Bronchial epithelial cell (primary cell): ENCODE measurements at regions not wholly inside any gene's neighbourhood (a gene's known extent, or its start where the extent isn't known, plus 50 kb on each side); places are given as distances from the start of the nearest gene placed in this dataset.
A peak's percentile ranks its signal among the peaks of the same experiment; 100 is the strongest.

Experiments
- DNase-seq: peaks from one replicate; pipeline ENCODE4 v3.0.0-alpha.2; 2010; ENCODE audit warnings: low read depth
- FAIRE-seq: peaks from 2 replicates; lab custom pipeline; 2011; peaks lifted over from hg19 to GRCh38; lab: Jason Lieb, UNC
- H3K27me3 ChIP-seq: 2 replicates; pipeline ENCODE4 v1.5.1; 2011; ENCODE audit warnings: low read length; ENCODE audit not compliant: control insufficient read depth, insufficient read depth
- H3K36me3 ChIP-seq: 2 replicates; pipeline ENCODE4 v1.5.1; 2011; ENCODE audit warnings: low read length; ENCODE audit not compliant: control insufficient read depth, insufficient read depth
- H3K4me3 ChIP-seq: 2 replicates; pipeline ENCODE4 v1.5.1; 2011; ENCODE audit warnings: mild to moderate bottlenecking, low read depth, low read length, control low read depth
- TF ChIP-seq, protein P1 (sequence below): IDR thresholded peaks from 2 replicates; pipeline ENCODE4 v1.5.1; 2011; ENCODE audit warnings: mild to moderate bottlenecking, moderate library complexity, low read length, control low read depth, inconsistent platforms; ENCODE audit not compliant: insufficient read depth, severe bottlenecking

- no peak overlapping the region for H3K4me3 ChIP-seq
- TF ChIP-seq, protein P1, sequence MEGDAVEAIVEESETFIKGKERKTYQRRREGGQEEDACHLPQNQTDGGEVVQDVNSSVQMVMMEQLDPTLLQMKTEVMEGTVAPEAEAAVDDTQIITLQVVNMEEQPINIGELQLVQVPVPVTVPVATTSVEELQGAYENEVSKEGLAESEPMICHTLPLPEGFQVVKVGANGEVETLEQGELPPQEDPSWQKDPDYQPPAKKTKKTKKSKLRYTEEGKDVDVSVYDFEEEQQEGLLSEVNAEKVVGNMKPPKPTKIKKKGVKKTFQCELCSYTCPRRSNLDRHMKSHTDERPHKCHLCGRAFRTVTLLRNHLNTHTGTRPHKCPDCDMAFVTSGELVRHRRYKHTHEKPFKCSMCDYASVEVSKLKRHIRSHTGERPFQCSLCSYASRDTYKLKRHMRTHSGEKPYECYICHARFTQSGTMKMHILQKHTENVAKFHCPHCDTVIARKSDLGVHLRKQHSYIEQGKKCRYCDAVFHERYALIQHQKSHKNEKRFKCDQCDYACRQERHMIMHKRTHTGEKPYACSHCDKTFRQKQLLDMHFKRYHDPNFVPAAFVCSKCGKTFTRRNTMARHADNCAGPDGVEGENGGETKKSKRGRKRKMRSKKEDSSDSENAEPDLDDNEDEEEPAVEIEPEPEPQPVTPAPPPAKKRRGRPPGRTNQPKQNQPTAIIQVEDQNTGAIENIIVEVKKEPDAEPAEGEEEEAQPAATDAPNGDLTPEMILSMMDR, result no peak
- no peak for FAIRE-seq
- H3K36me3 ChIP-seq, result no peaks in the 10 kb centered on the region
- no peaks in the 10 kb centered on the region for H3K27me3 ChIP-seq
- DNase-seq, result no peak
These were observed 130.1 kb upstream of the INHBA start for GRCh38 chr7:41832941-41833340.

DNA sequence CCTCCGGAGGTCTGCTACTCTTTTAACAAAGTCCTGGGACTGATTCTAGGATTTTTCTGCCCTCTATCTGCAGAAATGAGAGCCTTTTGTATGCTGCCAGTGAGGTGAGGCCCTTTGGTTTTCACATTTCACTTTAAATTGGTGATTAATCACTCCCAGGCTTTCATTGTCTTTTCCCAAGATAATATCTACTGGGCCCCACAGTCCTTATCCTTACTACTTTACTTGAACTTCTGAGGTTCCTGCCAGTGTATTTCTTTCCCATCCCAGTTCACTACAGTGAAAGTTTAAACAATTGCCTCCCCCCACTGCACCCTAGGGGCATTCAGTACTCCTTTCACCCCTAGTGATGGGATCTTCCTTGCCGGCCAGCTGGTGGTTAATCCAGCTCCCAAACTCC lies 127.4 kb upstream of the INHBA start:
- FAIRE-seq (no peak), DNase-seq (no peak)
- Histone ChIP-seq H3K36me3 (no peaks in the 10 kb centered on the region), H3K4me3 (no peak overlapping the region), H3K27me3 (no peaks in the 10 kb centered on the region)
- TF ChIP-seq, protein P1, result no peak

GRCh38 chr7:41828911-41829310 lies 126.0 kb upstream of the INHBA start:
- H3K4me3 ChIP-seq, result no peak overlapping the region
- no peak for DNase-seq
- no peaks in the 10 kb centered on the region for H3K27me3 ChIP-seq
- H3K36me3 ChIP-seq, result no peaks in the 10 kb centered on the region
- peak; percentile 62 for FAIRE-seq
- TF ChIP-seq, protein P1, result no peak

DNA sequence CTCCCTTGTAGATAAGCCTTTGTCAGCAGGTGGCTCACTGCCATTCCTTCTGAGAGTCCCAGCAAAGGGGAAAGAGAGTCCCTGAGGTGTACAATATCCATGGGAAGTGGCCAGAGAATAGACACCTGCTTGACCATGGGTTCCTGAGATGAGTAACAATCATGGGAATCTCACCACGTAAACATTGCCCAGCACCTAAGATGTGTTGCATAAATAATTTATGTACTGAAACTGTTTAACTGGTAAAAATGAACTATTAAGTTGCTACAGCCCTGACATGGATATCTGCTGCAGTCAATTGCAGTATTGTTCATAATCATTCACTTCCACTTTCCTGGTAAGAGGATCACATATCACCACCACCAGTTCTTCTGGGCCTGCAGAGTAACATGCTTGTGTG lies 123.8 kb upstream of the INHBA start:
- TF ChIP-seq, protein P1, result no peak
- no peak for DNase-seq
- peak; percentile 62 for FAIRE-seq
- no peaks in the 10 kb centered on the region for H3K36me3 ChIP-seq
- H3K4me3 ChIP-seq, result no peak overlapping the region
- H3K27me3 ChIP-seq, result no peaks in the 10 kb centered on the region

DNA sequence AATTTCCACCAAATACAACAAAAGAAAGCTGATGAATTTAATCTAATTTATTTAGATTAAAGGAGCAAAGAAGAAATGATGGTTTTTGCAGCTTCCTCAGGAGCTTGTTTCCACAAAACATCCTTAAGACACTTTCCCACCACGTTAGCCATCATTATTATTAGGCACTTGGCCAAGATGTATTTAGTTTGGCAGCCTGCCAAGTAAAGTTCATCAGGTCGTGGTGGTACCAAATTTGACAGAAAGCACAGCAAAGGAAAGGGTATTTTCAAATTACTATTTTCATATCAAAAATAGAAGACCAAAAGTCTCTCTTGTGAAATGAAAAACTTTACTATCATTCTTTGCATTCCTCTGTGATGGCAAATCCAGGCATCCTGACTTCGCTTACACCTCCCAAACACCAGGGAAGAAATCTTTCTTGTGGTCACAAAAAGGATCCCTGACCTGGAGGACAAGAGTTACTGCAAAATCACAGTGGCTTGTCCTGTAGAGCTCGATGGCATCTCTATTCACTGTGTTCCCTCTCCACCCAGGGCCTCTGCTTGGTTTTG lies 123.1 kb upstream of the INHBA start:
- H3K4me3 ChIP-seq, result no peak overlapping the region
- no peak for FAIRE-seq
- TF ChIP-seq, protein P1, result no peak
- DNase-seq, result no peak
- H3K36me3 ChIP-seq, result no peaks in the 10 kb centered on the region
- no peaks in the 10 kb centered on the region for H3K27me3 ChIP-seq

- TF ChIP-seq, protein P1, result no peak
- Histone ChIP-seq H3K4me3 (no peak overlapping the region), H3K27me3 (no peaks in the 10 kb centered on the region), H3K36me3 (no peaks in the 10 kb centered on the region)
- no peak for FAIRE-seq
- peak; percentile 69 for DNase-seq
These were observed 121.4 kb upstream of the INHBA start for GRCh38 chr7:41824284-41824683.
